ENCODE measurements at regions not wholly inside any gene's neighbourhood (a gene's known extent, or its start where the extent isn't known, plus 50 kb on each side); places are given as distances from the start of the nearest gene placed in this dataset.

GRCh38 chr13:50679321-50679720 lies 164.2 kb downstream of the DLEU7 start:
- Histone ChIP-seq H3K4me3 (no peak overlapping the region), H3K27me3 (replicated peaks in 1 of 7) (no peaks in the 10 kb centered on the region), H3K27ac (no peak overlapping the region), H3K9me3 (no peaks in the 10 kb centered on the region), H3K36me3 (no peaks in the 10 kb centered on the region), H3K4me1 (peaks cover 8 to 29% (median 21%) of the 10 kb centered on the region in 6 donors)
- intact Hi-C loops (cut with DNase I; ENCODE audit: low total_unique reads) = no loop called here
- no peak for DNase-seq
- no peak for TF ChIP-seq POLR2AphosphoS5 (IDR thresholded peaks at IDR 0.05)
- TF ChIP-seq POLR2A (IDR thresholded peaks at IDR 0.05) = no peak
- TF ChIP-seq, protein P1, sequence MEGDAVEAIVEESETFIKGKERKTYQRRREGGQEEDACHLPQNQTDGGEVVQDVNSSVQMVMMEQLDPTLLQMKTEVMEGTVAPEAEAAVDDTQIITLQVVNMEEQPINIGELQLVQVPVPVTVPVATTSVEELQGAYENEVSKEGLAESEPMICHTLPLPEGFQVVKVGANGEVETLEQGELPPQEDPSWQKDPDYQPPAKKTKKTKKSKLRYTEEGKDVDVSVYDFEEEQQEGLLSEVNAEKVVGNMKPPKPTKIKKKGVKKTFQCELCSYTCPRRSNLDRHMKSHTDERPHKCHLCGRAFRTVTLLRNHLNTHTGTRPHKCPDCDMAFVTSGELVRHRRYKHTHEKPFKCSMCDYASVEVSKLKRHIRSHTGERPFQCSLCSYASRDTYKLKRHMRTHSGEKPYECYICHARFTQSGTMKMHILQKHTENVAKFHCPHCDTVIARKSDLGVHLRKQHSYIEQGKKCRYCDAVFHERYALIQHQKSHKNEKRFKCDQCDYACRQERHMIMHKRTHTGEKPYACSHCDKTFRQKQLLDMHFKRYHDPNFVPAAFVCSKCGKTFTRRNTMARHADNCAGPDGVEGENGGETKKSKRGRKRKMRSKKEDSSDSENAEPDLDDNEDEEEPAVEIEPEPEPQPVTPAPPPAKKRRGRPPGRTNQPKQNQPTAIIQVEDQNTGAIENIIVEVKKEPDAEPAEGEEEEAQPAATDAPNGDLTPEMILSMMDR (IDR thresholded peaks at IDR 0.05 in 8 of 11, conservative IDR thresholded peaks at IDR 0.05 in 3 of 11) = no peak

GRCh38 chr13:50682002-50682401 lies 161.5 kb downstream of the DLEU7 start:
- H3K4me3 ChIP-seq = no peak overlapping the region
- peaks cover 17 to 38% (median 25%) of the 10 kb centered on the region in 6 donors for H3K4me1 ChIP-seq
- no peak overlapping the region for H3K27ac ChIP-seq
- DNase-seq = no peak
- no peaks in the 10 kb centered on the region for H3K36me3 ChIP-seq
- H3K9me3 ChIP-seq = no peaks in the 10 kb centered on the region
- H3K27me3 ChIP-seq (replicated peaks in 1 of 7) = no peaks in the 10 kb centered on the region
- intact Hi-C loops (cut with DNase I; ENCODE audit: low total_unique reads) = no loop called here
- TF ChIP-seq POLR2A (IDR thresholded peaks at IDR 0.05) (no peak), POLR2AphosphoS5 (IDR thresholded peaks at IDR 0.05) (no peak)
- TF ChIP-seq, protein P1 (IDR thresholded peaks at IDR 0.05 in 8 of 11, conservative IDR thresholded peaks at IDR 0.05 in 3 of 11) = no peak

- Histone ChIP-seq H3K4me3 (no peak overlapping the region), H3K27ac (no peak overlapping the region), H3K4me1 (peaks cover 15 to 33% (median 23%) of the 10 kb centered on the region in 6 donors), H3K9me3 (no peaks in the 10 kb centered on the region), H3K27me3 (replicated peaks in 1 of 7) (no peaks in the 10 kb centered on the region), H3K36me3 (no peaks in the 10 kb centered on the region)
- intact Hi-C loops (cut with DNase I; ENCODE audit: low total_unique reads) = no loop called here
- 84 to 89% (median 88%) methylated on average over 2 of the region's 2 CpGs for WGBS, 5 donors
- no peak for DNase-seq
- TF ChIP-seq POLR2A (IDR thresholded peaks at IDR 0.05) (no peak), POLR2AphosphoS5 (IDR thresholded peaks at IDR 0.05) (no peak)
- TF ChIP-seq, protein P1 (IDR thresholded peaks at IDR 0.05 in 8 of 11, conservative IDR thresholded peaks at IDR 0.05 in 3 of 11) = no peak
Observed at GRCh38 chr13:50682966-50683365, 160.5 kb downstream of the DLEU7 start.

- Histone ChIP-seq H3K9me3 (no peaks in the 10 kb centered on the region), H3K4me1 (peaks cover 15 to 33% (median 23%) of the 10 kb centered on the region in 6 donors), H3K27me3 (replicated peaks in 1 of 7) (no peaks in the 10 kb centered on the region), H3K27ac (peak overlapping the region in 5 of 8 donors; percentile 7 to 56 (median 36)), H3K36me3 (no peaks in the 10 kb centered on the region), H3K4me3 (no peak overlapping the region)
- intact Hi-C loops (cut with DNase I; ENCODE audit: low total_unique reads) = no loop called here
- 23 to 48% (median 29%) methylated on average over 2 to 3 of the region's 3 CpGs for WGBS, 5 donors
- DNase-seq = no peak
- TF ChIP-seq, protein P1 (IDR thresholded peaks at IDR 0.05 in 8 of 11, conservative IDR thresholded peaks at IDR 0.05 in 3 of 11) = no peak
- TF ChIP-seq POLR2A (IDR thresholded peaks at IDR 0.05) (no peak), POLR2AphosphoS5 (IDR thresholded peaks at IDR 0.05) (peak in 1 of 3 donors; percentile 20)
Observed at GRCh38 chr13:50684366-50684765, 159.1 kb downstream of the DLEU7 start.
